ENCODE measurements at regions not wholly inside any gene's neighbourhood (a gene's known extent, or its start where the extent isn't known, plus 50 kb on each side); places are given as distances from the start of the nearest gene placed in this dataset.

- no peaks in the 10 kb centered on the region for H3K4me1 Mint-ChIP-seq
- TF ChIP-seq, protein P1, sequence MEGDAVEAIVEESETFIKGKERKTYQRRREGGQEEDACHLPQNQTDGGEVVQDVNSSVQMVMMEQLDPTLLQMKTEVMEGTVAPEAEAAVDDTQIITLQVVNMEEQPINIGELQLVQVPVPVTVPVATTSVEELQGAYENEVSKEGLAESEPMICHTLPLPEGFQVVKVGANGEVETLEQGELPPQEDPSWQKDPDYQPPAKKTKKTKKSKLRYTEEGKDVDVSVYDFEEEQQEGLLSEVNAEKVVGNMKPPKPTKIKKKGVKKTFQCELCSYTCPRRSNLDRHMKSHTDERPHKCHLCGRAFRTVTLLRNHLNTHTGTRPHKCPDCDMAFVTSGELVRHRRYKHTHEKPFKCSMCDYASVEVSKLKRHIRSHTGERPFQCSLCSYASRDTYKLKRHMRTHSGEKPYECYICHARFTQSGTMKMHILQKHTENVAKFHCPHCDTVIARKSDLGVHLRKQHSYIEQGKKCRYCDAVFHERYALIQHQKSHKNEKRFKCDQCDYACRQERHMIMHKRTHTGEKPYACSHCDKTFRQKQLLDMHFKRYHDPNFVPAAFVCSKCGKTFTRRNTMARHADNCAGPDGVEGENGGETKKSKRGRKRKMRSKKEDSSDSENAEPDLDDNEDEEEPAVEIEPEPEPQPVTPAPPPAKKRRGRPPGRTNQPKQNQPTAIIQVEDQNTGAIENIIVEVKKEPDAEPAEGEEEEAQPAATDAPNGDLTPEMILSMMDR (IDR thresholded peaks at IDR 0.05): no peak
- no peak overlapping the region for H3K4me3 Mint-ChIP-seq
- ATAC-seq (ENCODE audit: low read depth) (no peak), DNase-seq (no peak)
- peaks cover 18% of the 10 kb centered on the region for H3K9me3 Mint-ChIP-seq
- no peaks in the 10 kb centered on the region for H3K27me3 Mint-ChIP-seq
- ChIA-PET POLR2A (no interaction called here), CTCF (no interaction called here)
- intact Hi-C loops (cut with micrococcal nuclease): no loop called here
- H3K27ac Mint-ChIP-seq: no peak overlapping the region
- H3K36me3 Mint-ChIP-seq (ENCODE audit: low read depth): no peaks in the 10 kb centered on the region
Observed at GRCh38 chr1:57844382-57844980, 420.6 kb upstream of the DAB1 start.

DNA sequence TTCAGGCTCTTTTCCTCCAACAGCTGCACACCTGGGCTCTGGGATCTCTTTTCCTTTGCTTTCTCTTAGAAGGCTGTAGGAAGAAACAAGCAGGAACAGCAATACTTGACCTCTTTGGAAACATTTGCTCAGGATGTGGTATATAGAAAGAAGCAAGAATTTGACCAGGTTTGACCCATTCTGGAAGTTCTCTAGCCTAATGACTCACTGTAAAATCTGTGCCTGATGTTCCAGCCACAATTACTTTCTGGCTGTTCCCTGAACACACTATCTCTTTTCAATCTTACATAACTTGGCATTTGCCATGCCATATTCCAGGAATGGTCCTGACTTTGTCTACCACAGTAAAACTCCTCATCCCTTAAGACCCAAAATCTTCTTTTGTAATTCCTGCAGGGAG, 419.9 kb upstream of the DAB1 start:
- no peaks in the 10 kb centered on the region for H3K4me1 Mint-ChIP-seq
- TF ChIP-seq, protein P1 (IDR thresholded peaks at IDR 0.05): no peak
- no peak overlapping the region for H3K4me3 Mint-ChIP-seq
- DNase-seq (no peak), ATAC-seq (ENCODE audit: low read depth) (no peak)
- intact Hi-C loops (cut with micrococcal nuclease): no loop called here
- POLR2A ChIA-PET: no interaction called here
- no peaks in the 10 kb centered on the region for H3K36me3 Mint-ChIP-seq (ENCODE audit: low read depth)
- H3K9me3 Mint-ChIP-seq: peaks cover 18% of the 10 kb centered on the region
- H3K27ac Mint-ChIP-seq: no peak overlapping the region
- H3K27me3 Mint-ChIP-seq: no peaks in the 10 kb centered on the region
- CTCF ChIA-PET: no interaction called here

GRCh38 chr1:57839526-57839925, 415.7 kb upstream of the DAB1 start:
- TF ChIP-seq, protein P1 (IDR thresholded peaks at IDR 0.05): no peak
- CTCF ChIA-PET: no interaction called here
- DNase-seq: no peak
- intact Hi-C loops (cut with micrococcal nuclease): no loop called here
- Mint-ChIP-seq H3K27me3 (peaks cover 9% of the 10 kb centered on the region), H3K36me3 (ENCODE audit: low read depth) (no peaks in the 10 kb centered on the region), H3K4me1 (no peaks in the 10 kb centered on the region), H3K27ac (no peak overlapping the region), H3K4me3 (no peak overlapping the region), H3K9me3 (peaks cover 15% of the 10 kb centered on the region)
- no peak for ATAC-seq (ENCODE audit: low read depth)
- POLR2A ChIA-PET: no interaction called here

- CTCF ChIA-PET: no interaction called here
- peaks cover 15% of the 10 kb centered on the region for H3K9me3 Mint-ChIP-seq
- no peak overlapping the region for H3K4me3 Mint-ChIP-seq
- ATAC-seq (ENCODE audit: low read depth): no peak
- POLR2A ChIA-PET: no interaction called here
- H3K36me3 Mint-ChIP-seq (ENCODE audit: low read depth): no peaks in the 10 kb centered on the region
- H3K27ac Mint-ChIP-seq: no peak overlapping the region
- DNase-seq: no peak
- no peaks in the 10 kb centered on the region for H3K4me1 Mint-ChIP-seq
- TF ChIP-seq, protein P1 (IDR thresholded peaks at IDR 0.05): no peak
- H3K27me3 Mint-ChIP-seq: peaks cover 9% of the 10 kb centered on the region
- intact Hi-C loops (cut with micrococcal nuclease): no loop called here
Observed at GRCh38 chr1:57839067-57839466, 415.2 kb upstream of the DAB1 start.

- peaks cover 9% of the 10 kb centered on the region for H3K27me3 Mint-ChIP-seq
- ChIA-PET CTCF (no interaction called here), POLR2A (no interaction called here)
- H3K27ac Mint-ChIP-seq: no peak overlapping the region
- no peak overlapping the region for H3K4me3 Mint-ChIP-seq
- DNase-seq (no peak), ATAC-seq (ENCODE audit: low read depth) (no peak)
- TF ChIP-seq, protein P1 (IDR thresholded peaks at IDR 0.05): no peak
- H3K4me1 Mint-ChIP-seq: no peaks in the 10 kb centered on the region
- H3K9me3 Mint-ChIP-seq: peaks cover 3% of the 10 kb centered on the region
- H3K36me3 Mint-ChIP-seq (ENCODE audit: low read depth): no peaks in the 10 kb centered on the region
- intact Hi-C loops (cut with micrococcal nuclease): no loop called here
Observed at GRCh38 chr1:57835620-57836019, 411.8 kb upstream of the DAB1 start.
